HEK293 (cell line): ENCODE measurements at regions not wholly inside any gene's neighbourhood (a gene's known extent, or its start where the extent isn't known, plus 50 kb on each side); places are given as distances from the start of the nearest gene placed in this dataset.

Experiments used
- CTCF ChIA-PET: fragments of 350-600 bp; formaldehyde crosslinking; extraction: SDS; loops from one replicate; lab custom pipeline; 2021; ENCODE audit warnings: antibody characterized with exemption; lab: Yijun Ruan, JAX
- POLR2A ChIA-PET: fragments of 300-600 bp; formaldehyde crosslinking; extraction: SDS; loops from one replicate; lab custom pipeline; 2020; ENCODE audit warnings: antibody characterized with exemption, inconsistent platforms; lab: Yijun Ruan, JAX
- H3K27ac ChIP-seq: fragments of 200-500 bp; sonication (Bioruptor generic); 2 replicates; pipeline ENCODE4 v1.5.1; 2014; ENCODE audit warnings: low read depth, low read length, control low read depth, inconsistent platforms; ENCODE audit errors: extremely low read depth
- H3K36me3 ChIP-seq, 2 experiments: fragments of 200-500 bp in 1 of 2; sonication (Bioruptor generic) in 1 of 2; 1 replicate in 1 of 2; 2 replicates in 1 of 2; pipeline ENCODE4 v1.5.1; 2014 to 2017; ENCODE audit warnings: inconsistent platforms in 2 of 2, low read length in 2 of 2; ENCODE audit not compliant: control insufficient read depth in 2 of 2, insufficient read depth in 1 of 2
- H3K4me1 ChIP-seq: fragments of 200-500 bp; sonication (Bioruptor generic); 2 replicates; pipeline ENCODE4 v1.5.1; 2014; ENCODE audit warnings: mild to moderate bottlenecking, low read length, inconsistent platforms; ENCODE audit not compliant: control insufficient read depth, insufficient read depth
- H3K4me3 ChIP-seq: 2 replicates; pipeline ENCODE4 v1.5.1; 2011; ENCODE audit warnings: low read depth, mild to moderate bottlenecking, control low read depth, low read length, moderate library complexity
- H3K9me3 ChIP-seq: fragments of 200-500 bp; sonication (Bioruptor generic); 2 replicates; pipeline ENCODE4 v1.5.1; 2014; ENCODE audit warnings: low read depth, low read length, inconsistent platforms; ENCODE audit not compliant: control insufficient read depth, insufficient read depth
- KLF16 ChIP-seq: fragments of 450-650 bp; formaldehyde crosslinking; IDR thresholded peaks from 2 replicates; pipeline ENCODE4 v1.5.1; 2017; ENCODE audit warnings: missing biosample characterization, missing genetic modification characterization
- RBAK ChIP-seq: fragments of 450-650 bp; formaldehyde crosslinking; IDR thresholded peaks from 2 replicates; pipeline ENCODE4 v1.5.1; 2016; ENCODE audit warnings: missing biosample characterization, missing genetic modification characterization
- SETDB1 ChIP-seq: IDR thresholded peaks from one replicate; pipeline ENCODE4 v1.6.1; 2017; ENCODE audit warnings: mild to moderate bottlenecking, low read length, moderate library complexity, mixed read lengths; ENCODE audit not compliant: insufficient read length
- SP2 ChIP-seq: fragments of 450-650 bp; formaldehyde crosslinking; IDR thresholded peaks from 2 replicates; pipeline ENCODE4 v1.5.1; 2016; ENCODE audit warnings: missing biosample characterization, missing genetic modification characterization
- ZBTB17 ChIP-seq: fragments of 450-650 bp; formaldehyde crosslinking; IDR thresholded peaks from 2 replicates; pipeline ENCODE4 v1.5.1; 2016; ENCODE audit warnings: missing biosample characterization, missing genetic modification characterization
- ZBTB21 ChIP-seq: fragments of 450-650 bp; formaldehyde crosslinking; IDR thresholded peaks from 2 replicates; pipeline ENCODE4 v1.5.1; 2017; ENCODE audit warnings: missing biosample characterization, missing genetic modification characterization
- ZNF266 ChIP-seq: fragments of 450-650 bp; formaldehyde crosslinking; IDR thresholded peaks from 2 replicates; pipeline ENCODE4 v1.5.1; 2016; ENCODE audit warnings: missing biosample characterization, missing genetic modification characterization, low read depth
- ZNF292 ChIP-seq: fragments of 450-650 bp; formaldehyde crosslinking; IDR thresholded peaks from 2 replicates; pipeline ENCODE4 v1.5.1; 2016; ENCODE audit warnings: low read depth, missing biosample characterization, missing genetic modification characterization, borderline replicate concordance
- ZNF335 ChIP-seq: fragments of 450-650 bp; formaldehyde crosslinking; conservative IDR thresholded peaks from 2 replicates; pipeline ENCODE4 v1.5.1; 2016; ENCODE audit warnings: missing biosample characterization, missing genetic modification characterization
- ZNF473 ChIP-seq: fragments of 450-650 bp; formaldehyde crosslinking; IDR thresholded peaks from 2 replicates; pipeline ENCODE4 v1.5.1; 2017; ENCODE audit warnings: missing biosample characterization, missing genetic modification characterization
- ZNF600 ChIP-seq: fragments of 450-650 bp; formaldehyde crosslinking; IDR thresholded peaks from 2 replicates; pipeline ENCODE4 v1.5.1; 2016; ENCODE audit warnings: missing biosample characterization, missing genetic modification characterization
- ZNF610 ChIP-seq: fragments of 450-650 bp; formaldehyde crosslinking; IDR thresholded peaks from 2 replicates; pipeline ENCODE4 v1.5.1; 2016; ENCODE audit warnings: missing biosample characterization, missing genetic modification characterization, borderline replicate concordance
- ZNF670 ChIP-seq: fragments of 450-650 bp; formaldehyde crosslinking; IDR thresholded peaks from 2 replicates; pipeline ENCODE4 v1.5.1; 2016; ENCODE audit warnings: missing biosample characterization, missing genetic modification characterization, low read depth
- ZSCAN23 ChIP-seq: fragments of 450-650 bp; formaldehyde crosslinking; IDR thresholded peaks from 2 replicates; pipeline ENCODE4 v1.5.1; 2016; ENCODE audit warnings: missing biosample characterization, missing genetic modification characterization
- ZXDB ChIP-seq: fragments of 450-650 bp; formaldehyde crosslinking; IDR thresholded peaks from 2 replicates; pipeline ENCODE4 v1.5.1; 2016; ENCODE audit warnings: missing biosample characterization, missing genetic modification characterization
- TF ChIP-seq, protein P1 (sequence below): fragments of 450-650 bp; formaldehyde crosslinking; IDR thresholded peaks from 2 replicates; pipeline ENCODE4 v1.5.1; 2016; ENCODE audit warnings: missing biosample characterization, missing genetic modification characterization, low read depth
- TF ChIP-seq, protein P2 (sequence below): fragments of 450-650 bp; formaldehyde crosslinking; IDR thresholded peaks from 2 replicates; pipeline ENCODE4 v1.5.1; 2016; ENCODE audit warnings: missing biosample characterization, missing genetic modification characterization
- TF ChIP-seq, protein P3 (sequence below): fragments of 450-650 bp; formaldehyde crosslinking; conservative IDR thresholded peaks from 2 replicates; pipeline ENCODE4 v1.5.1; 2016; ENCODE audit warnings: low read depth, missing biosample characterization, missing genetic modification characterization

DNA sequence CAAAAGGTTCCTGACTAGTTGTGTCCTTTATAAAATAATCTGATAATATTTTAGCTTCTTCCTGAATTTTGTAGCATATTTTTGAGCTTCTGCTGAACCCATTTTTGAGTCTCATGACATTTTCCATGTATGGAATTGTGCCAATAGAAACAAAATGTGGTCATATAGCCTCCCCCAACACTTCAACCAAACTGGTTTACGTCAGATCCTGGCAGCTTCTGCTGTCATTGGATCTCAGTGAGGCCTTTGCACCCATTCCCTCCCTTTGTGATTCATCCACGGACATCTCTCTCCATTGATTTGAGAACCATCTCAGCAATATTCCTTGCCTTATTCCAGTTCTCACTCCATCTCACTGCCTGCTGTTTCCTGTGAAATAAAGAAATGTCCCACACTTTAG lies 128.0 kb downstream of the GPCPD1 start:
- Histone ChIP-seq H3K4me3 (no peak overlapping the region), H3K36me3 (no peaks in the 10 kb centered on the region), H3K4me1 (no peaks in the 10 kb centered on the region), H3K9me3 (no peaks in the 10 kb centered on the region), H3K27ac (no peak overlapping the region)
- CTCF ChIA-PET: interaction anchor here (0.6 to 0.9 kb wide), 3 partner anchors 9 to 657 kb away, joined by 3 to 6 read pairs (median 3); no protein-coding TSS in a partner anchor
- TF ChIP-seq ZBTB21 (tag by site-specific recombination) (0 out of 2 replicates have a peak, but pooled peaks have one; percentile 19), SETDB1 (no peak)
- POLR2A ChIA-PET: no interaction called here

DNA sequence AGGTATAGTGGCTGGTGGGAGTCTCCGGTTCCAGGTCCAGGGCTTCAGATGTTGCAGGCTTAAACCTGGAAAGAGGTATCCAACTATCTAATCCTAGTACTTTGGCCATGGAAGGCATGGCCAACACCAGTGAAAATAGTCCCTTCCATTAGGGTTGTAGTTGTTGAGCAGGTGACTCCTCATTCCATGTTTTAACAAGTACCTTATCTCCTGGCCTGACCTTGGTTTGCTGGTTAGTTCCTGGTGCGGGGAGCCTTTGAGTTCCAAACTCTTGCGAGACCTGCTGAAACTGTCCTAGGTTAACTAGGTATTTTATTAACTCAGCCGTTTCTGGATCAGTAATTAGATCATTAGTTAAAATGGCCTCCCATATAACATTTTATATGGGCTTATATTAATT lies 128.9 kb downstream of the GPCPD1 start:
- CTCF ChIA-PET: no interaction called here
- no peak for TF ChIP-seq ZXDB
- no peak for TF ChIP-seq ZNF266
- TF ChIP-seq ZNF600: no peak
- no peaks in the 10 kb centered on the region for H3K4me1 ChIP-seq
- no peak overlapping the region for H3K4me3 ChIP-seq
- H3K27ac ChIP-seq: no peak overlapping the region
- H3K36me3 ChIP-seq: no peaks in the 10 kb centered on the region
- H3K9me3 ChIP-seq: no peaks in the 10 kb centered on the region
- POLR2A ChIA-PET: no interaction called here

DNA sequence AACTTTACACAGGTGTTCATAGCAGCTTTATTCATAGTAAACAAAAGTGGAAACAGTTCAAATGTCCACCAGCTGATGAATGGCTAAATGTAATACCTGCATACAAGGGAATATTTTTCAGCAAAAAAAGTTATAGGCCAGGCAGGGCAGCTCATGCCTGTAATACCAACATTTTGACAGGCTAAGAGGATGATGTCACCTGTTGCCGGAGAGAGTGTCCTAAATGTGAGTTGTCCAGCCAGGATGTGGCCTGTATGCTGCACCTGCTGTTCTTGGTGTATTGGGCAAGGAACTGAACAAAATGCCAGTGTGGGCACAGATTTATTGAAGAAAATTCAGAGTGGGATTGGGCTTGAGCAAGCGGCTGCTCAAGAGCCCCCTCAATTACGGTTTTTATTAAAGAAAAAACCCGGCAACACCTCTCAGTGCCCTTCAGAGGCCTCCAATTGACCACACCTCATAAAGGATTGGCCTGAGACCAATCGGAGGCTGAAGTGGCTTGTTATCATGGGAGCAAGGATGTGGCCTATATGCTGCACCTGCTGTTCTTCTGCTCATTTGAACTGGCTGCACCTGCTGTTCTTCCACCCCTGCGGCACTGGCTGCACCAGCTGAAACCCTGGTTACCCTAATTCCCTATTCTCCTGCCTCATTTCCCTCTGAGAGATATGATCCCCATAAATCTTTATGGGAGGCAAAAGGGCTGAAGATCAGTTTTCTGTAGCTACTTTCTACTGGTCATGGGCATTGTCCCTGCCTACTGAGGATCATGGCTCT lies 129.8 kb downstream of the GPCPD1 start:
- Histone ChIP-seq H3K4me3 (no peak overlapping the region), H3K4me1 (no peaks in the 10 kb centered on the region), H3K27ac (no peak overlapping the region), H3K9me3 (no peaks in the 10 kb centered on the region)
- ChIA-PET POLR2A (no interaction called here), CTCF (no interaction called here)
- TF ChIP-seq, protein P1, sequence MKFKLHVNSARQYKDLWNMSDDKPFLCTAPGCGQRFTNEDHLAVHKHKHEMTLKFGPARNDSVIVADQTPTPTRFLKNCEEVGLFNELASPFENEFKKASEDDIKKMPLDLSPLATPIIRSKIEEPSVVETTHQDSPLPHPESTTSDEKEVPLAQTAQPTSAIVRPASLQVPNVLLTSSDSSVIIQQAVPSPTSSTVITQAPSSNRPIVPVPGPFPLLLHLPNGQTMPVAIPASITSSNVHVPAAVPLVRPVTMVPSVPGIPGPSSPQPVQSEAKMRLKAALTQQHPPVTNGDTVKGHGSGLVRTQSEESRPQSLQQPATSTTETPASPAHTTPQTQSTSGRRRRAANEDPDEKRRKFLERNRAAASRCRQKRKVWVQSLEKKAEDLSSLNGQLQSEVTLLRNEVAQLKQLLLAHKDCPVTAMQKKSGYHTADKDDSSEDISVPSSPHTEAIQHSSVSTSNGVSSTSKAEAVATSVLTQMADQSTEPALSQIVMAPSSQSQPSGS: 0 out of 2 replicates have a peak, but pooled peaks have one; percentile 11
- no peak for TF ChIP-seq SP2 (tag by site-specific recombination)
- TF ChIP-seq, all 188 proteins: peak for 1
- no peaks in the 10 kb centered on the region for H3K36me3 ChIP-seq

DNA sequence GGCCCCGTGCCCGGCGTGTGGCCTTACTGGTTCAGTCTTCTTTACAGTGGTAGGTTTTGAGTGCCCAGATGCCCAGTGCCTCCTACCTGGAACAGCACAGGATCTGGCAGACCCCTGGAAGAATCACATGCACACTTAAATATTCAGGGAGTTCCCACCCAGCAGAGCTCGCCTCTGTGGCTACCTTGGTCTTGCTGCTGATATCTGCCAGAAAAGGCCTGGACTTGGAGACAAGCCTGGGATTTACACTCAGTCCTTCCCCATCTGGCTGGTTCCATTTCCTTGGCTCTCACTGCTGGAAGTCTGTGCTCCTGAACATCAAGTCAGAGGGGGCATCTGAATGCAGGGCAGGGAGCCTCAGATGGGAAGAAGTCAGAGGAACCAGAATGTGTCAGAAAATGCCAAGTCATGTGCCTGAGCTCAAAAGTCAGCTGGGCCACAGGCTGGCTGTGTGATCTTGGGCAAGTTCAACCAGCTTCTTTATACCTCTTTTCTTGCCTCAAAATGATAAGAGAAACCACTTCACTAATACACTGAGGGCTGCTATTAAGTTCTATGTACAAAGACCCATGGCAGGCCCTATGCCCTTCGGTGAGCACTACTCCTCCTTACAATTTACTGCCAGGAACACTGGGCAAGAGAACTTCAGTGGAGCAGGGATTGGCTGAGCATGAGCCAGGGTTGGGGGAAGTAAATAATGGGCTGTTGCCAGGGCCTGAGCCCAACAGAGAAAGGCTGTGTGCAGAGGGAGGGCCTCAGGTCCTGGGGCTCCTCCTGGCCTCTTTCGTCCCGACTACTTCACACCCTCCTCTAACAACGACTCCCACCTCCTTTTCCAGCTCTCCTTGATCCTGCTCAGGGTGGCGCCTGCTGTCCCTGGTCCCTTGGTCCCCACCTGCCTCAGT lies 135.9 kb downstream of the GPCPD1 start:
- ChIA-PET POLR2A (no interaction called here), CTCF (interaction anchor here (0.6 kb wide), 1 partner anchor 1160 kb away, joined by 3 read pairs; no protein-coding TSS in a partner anchor)

More for the DNA sequence above, 135.9 kb downstream of the GPCPD1 start:
- H3K9me3 ChIP-seq: no peaks in the 10 kb centered on the region
- no peaks in the 10 kb centered on the region for H3K4me1 ChIP-seq
- no peak overlapping the region for H3K27ac ChIP-seq
- H3K4me3 ChIP-seq: no peak overlapping the region
- H3K36me3 ChIP-seq: no peaks in the 10 kb centered on the region
- TF ChIP-seq ZNF335 (no peak), KLF16 (no peak), ZNF610 (tag by site-specific recombination) (no peak), ZSCAN23 (tag by site-specific recombination) (no peak), ZNF292 (tag by site-specific recombination) (no peak), ZBTB17 (tag by site-specific recombination) (no peak), RBAK (tag by site-specific recombination) (no peak), ZNF473 (tag by site-specific recombination) (no peak), ZNF670 (no peak)
- TF ChIP-seq, protein P2, sequence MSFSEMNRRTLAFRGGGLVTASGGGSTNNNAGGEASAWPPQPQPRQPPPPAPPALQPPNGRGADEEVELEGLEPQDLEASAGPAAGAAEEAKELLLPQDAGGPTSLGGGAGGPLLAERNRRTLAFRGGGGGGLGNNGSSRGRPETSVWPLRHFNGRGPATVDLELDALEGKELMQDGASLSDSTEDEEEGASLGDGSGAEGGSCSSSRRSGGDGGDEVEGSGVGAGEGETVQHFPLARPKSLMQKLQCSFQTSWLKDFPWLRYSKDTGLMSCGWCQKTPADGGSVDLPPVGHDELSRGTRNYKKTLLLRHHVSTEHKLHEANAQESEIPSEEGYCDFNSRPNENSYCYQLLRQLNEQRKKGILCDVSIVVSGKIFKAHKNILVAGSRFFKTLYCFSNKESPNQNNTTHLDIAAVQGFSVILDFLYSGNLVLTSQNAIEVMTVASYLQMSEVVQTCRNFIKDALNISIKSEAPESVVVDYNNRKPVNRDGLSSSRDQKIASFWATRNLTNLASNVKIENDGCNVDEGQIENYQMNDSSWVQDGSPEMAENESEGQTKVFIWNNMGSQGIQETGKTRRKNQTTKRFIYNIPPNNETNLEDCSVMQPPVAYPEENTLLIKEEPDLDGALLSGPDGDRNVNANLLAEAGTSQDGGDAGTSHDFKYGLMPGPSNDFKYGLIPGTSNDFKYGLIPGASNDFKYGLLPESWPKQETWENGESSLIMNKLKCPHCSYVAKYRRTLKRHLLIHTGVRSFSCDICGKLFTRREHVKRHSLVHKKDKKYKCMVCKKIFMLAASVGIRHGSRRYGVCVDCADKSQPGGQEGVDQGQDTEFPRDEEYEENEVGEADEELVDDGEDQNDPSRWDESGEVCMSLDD: no peak
- TF ChIP-seq, protein P3, sequence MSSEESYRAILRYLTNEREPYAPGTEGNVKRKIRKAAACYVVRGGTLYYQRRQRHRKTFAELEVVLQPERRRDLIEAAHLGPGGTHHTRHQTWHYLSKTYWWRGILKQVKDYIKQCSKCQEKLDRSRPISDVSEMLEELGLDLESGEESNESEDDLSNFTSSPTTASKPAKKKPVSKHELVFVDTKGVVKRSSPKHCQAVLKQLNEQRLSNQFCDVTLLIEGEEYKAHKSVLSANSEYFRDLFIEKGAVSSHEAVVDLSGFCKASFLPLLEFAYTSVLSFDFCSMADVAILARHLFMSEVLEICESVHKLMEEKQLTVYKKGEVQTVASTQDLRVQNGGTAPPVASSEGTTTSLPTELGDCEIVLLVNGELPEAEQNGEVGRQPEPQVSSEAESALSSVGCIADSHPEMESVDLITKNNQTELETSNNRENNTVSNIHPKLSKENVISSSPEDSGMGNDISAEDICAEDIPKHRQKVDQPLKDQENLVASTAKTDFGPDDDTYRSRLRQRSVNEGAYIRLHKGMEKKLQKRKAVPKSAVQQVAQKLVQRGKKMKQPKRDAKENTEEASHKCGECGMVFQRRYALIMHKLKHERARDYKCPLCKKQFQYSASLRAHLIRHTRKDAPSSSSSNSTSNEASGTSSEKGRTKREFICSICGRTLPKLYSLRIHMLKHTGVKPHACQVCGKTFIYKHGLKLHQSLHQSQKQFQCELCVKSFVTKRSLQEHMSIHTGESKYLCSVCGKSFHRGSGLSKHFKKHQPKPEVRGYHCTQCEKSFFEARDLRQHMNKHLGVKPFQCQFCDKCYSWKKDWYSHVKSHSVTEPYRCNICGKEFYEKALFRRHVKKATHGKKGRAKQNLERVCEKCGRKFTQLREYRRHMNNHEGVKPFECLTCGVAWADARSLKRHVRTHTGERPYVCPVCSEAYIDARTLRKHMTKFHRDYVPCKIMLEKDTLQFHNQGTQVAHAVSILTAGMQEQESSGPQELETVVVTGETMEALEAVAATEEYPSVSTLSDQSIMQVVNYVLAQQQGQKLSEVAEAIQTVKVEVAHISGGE (tag by site-specific recombination): no peak
- TF ChIP-seq, all 188 proteins: peak for 0
